ENCODE measurements at regions not wholly inside any gene's neighbourhood (a gene's known extent, or its start where the extent isn't known, plus 50 kb on each side); places are given as distances from the start of the nearest gene placed in this dataset.

DNA sequence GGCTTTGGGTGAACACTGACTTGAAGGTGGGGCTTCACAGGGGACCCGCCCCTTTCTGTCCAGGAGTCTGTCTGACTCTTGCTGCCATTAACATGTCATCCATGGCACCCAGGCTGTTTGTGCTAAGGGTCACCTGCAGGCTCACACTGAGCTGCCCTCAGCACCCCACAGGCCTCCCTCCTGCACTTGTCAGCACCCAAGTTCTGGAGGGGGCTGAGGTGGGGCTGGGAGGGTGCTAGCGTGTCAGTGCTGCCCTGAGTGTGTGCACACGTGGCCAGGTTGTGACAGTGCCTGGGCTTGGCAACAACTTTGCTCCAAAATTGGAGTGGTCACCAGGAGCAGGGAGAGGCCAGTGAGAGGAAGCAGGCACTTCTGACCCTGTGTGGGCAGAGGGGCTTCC lies 963.2 kb downstream of the TRHDE start:
- TF ChIP-seq, protein P1, sequence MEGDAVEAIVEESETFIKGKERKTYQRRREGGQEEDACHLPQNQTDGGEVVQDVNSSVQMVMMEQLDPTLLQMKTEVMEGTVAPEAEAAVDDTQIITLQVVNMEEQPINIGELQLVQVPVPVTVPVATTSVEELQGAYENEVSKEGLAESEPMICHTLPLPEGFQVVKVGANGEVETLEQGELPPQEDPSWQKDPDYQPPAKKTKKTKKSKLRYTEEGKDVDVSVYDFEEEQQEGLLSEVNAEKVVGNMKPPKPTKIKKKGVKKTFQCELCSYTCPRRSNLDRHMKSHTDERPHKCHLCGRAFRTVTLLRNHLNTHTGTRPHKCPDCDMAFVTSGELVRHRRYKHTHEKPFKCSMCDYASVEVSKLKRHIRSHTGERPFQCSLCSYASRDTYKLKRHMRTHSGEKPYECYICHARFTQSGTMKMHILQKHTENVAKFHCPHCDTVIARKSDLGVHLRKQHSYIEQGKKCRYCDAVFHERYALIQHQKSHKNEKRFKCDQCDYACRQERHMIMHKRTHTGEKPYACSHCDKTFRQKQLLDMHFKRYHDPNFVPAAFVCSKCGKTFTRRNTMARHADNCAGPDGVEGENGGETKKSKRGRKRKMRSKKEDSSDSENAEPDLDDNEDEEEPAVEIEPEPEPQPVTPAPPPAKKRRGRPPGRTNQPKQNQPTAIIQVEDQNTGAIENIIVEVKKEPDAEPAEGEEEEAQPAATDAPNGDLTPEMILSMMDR (IDR thresholded peaks at IDR 0.05), result no peak
- H3K27me3 Mint-ChIP-seq (ENCODE audit: low read depth in 2 of 2), result no peaks in the 10 kb centered on the region
- H3K27ac Mint-ChIP-seq, result no peak overlapping the region
- no peaks in the 10 kb centered on the region for H3K36me3 ChIP-seq (ENCODE audit: control insufficient read depth, insufficient read depth, low read length)
- H3K9me3 Mint-ChIP-seq, result peaks cover 10 to 25% of the 10 kb centered on the region in 2 donors
- no peaks in the 10 kb centered on the region for H3K4me1 ChIP-seq (ENCODE audit: control insufficient read depth, insufficient read depth, low read length)
- no peak for ATAC-seq
- H3K27ac ChIP-seq (ENCODE audit: low read length), result no peak overlapping the region
- no peak overlapping the region for H3K4me3 Mint-ChIP-seq
- no peaks in the 10 kb centered on the region for H3K4me1 Mint-ChIP-seq
- DNase-seq, result no peak
- no peak overlapping the region for H3K4me3 ChIP-seq (ENCODE audit: low read length)
- no peaks in the 10 kb centered on the region for H3K27me3 ChIP-seq (ENCODE audit: control insufficient read depth, insufficient read depth, low read length)
- H3K9me3 ChIP-seq (ENCODE audit: control insufficient read depth, insufficient read depth, low read length), result peaks cover 28% of the 10 kb centered on the region
- H3K36me3 Mint-ChIP-seq, result peaks cover 7% of the 10 kb centered on the region
- WGBS (ENCODE audit: insufficient coverage), result 86% methylated on average over 3 of the region's 3 CpGs
- intact Hi-C loops (cut with micrococcal nuclease), result no loop called here

DNA sequence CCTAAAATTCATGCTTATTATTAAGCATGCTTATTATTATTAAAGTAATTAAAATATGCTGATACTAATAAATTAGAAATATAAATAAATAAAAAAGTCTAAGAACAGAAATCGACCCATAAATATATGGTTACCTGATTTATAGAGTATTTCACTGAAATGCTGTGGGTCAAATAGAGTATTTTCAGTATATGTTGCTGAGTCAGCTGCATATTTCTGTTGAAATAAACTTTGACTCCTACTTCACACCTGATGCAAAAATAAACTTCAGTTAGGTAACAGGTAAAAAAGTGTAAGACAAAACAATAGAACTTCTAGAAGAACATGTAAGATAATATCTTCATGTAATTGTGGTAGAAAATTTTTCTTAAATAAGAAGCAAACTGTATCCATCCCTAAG lies 967.9 kb downstream of the TRHDE start:
- Histone ChIP-seq H3K9me3 (ENCODE audit: control insufficient read depth, insufficient read depth, low read length) (peaks cover 7% of the 10 kb centered on the region), H3K36me3 (ENCODE audit: control insufficient read depth, insufficient read depth, low read length) (no peaks in the 10 kb centered on the region), H3K27ac (ENCODE audit: low read length) (no peak overlapping the region), H3K4me3 (ENCODE audit: low read length) (no peak overlapping the region), H3K4me1 (ENCODE audit: control insufficient read depth, insufficient read depth, low read length) (no peaks in the 10 kb centered on the region), H3K27me3 (ENCODE audit: control insufficient read depth, insufficient read depth, low read length) (no peaks in the 10 kb centered on the region)
- intact Hi-C loops (cut with micrococcal nuclease), result no loop called here
- Mint-ChIP-seq H3K27ac (no peak overlapping the region), H3K36me3 (peaks cover 7% of the 10 kb centered on the region), H3K4me1 (no peaks in the 10 kb centered on the region), H3K9me3 (peaks cover 12 to 14% of the 10 kb centered on the region in 2 donors), H3K4me3 (no peak overlapping the region), H3K27me3 (ENCODE audit: low read depth in 2 of 2) (no peaks in the 10 kb centered on the region)
- DNase-seq, result no peak
- TF ChIP-seq, protein P1 (IDR thresholded peaks at IDR 0.05), result no peak
- no CpG with 5 or more reads among the region's 1 CpG for WGBS (ENCODE audit: insufficient coverage)
- no peak for ATAC-seq

DNA sequence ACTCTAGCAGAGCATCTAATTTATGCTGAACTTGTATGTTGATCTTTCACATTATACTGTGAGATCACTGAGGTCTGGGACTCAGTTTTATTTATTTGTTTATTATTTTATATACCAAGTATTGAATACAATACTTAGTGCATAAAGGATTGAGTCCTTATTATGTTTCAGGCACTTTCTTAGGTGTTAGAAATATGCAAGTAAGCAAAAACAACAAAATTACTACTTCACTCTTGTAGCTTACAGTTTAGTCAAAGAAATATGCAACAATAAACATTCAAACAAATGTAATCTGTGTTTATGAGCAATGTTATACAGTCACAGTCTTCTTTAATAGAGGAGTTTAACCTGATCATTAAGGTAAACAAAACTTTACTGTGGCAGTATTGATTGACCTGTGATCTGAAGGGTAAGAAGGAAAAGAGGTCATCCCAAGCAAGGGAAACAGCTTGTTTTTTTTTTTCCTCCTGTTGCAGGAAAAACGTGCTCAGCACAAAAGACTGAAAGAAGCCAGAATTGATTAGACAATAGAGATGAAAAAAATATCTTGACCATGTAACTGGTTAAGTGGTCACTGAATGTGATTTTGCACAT lies 990.7 kb downstream of the TRHDE start:
- peaks cover 9% of the 10 kb centered on the region for H3K36me3 Mint-ChIP-seq
- H3K4me1 ChIP-seq (ENCODE audit: control insufficient read depth, insufficient read depth, low read length), result no peaks in the 10 kb centered on the region
- no peak for ATAC-seq
- H3K27ac Mint-ChIP-seq, result no peak overlapping the region
- no peaks in the 10 kb centered on the region for H3K27me3 ChIP-seq (ENCODE audit: control insufficient read depth, insufficient read depth, low read length)
- H3K27me3 Mint-ChIP-seq (ENCODE audit: low read depth in 2 of 2), result no peaks in the 10 kb centered on the region
- H3K9me3 Mint-ChIP-seq, result peaks cover 7 to 17% of the 10 kb centered on the region in 2 donors
- H3K36me3 ChIP-seq (ENCODE audit: control insufficient read depth, insufficient read depth, low read length), result no peaks in the 10 kb centered on the region
- WGBS (ENCODE audit: insufficient coverage), result no CpG with 5 or more reads among the region's 1 CpG
- H3K4me1 Mint-ChIP-seq, result no peaks in the 10 kb centered on the region
- no peak for DNase-seq
- intact Hi-C loops (cut with micrococcal nuclease), result no loop called here
- H3K27ac ChIP-seq (ENCODE audit: low read length), result no peak overlapping the region
- H3K4me3 ChIP-seq (ENCODE audit: low read length), result no peak overlapping the region
- TF ChIP-seq, protein P1 (IDR thresholded peaks at IDR 0.05), result no peak
- no peak overlapping the region for H3K4me3 Mint-ChIP-seq
- peaks cover 4% of the 10 kb centered on the region for H3K9me3 ChIP-seq (ENCODE audit: control insufficient read depth, insufficient read depth, low read length)

DNA sequence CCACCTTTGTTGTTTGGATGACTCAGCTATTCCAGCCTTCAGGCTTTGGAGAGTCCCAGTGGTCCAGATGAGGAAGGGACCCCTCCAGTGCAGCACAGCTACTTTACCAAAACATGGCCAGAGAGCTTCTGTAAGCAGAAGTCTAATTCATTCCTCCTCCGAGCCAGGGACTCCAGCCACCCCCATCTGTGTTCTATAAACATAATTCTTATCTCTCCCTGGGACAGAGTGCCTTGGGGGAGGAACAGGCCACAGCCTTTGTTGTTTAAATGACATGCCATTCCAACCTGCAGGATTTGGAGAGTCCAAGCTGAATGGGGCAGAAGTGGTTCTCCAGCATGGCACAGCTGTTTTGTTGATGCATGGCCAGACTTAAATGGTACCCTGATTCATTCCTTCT lies 994.0 kb downstream of the TRHDE start:
- intact Hi-C loops (cut with micrococcal nuclease), result no loop called here
- WGBS (ENCODE audit: insufficient coverage), result 53% methylated on average over 1 of the region's 1 CpG
- Histone ChIP-seq H3K4me1 (ENCODE audit: control insufficient read depth, insufficient read depth, low read length) (no peaks in the 10 kb centered on the region), H3K36me3 (ENCODE audit: control insufficient read depth, insufficient read depth, low read length) (no peaks in the 10 kb centered on the region), H3K4me3 (ENCODE audit: low read length) (no peak overlapping the region), H3K27ac (ENCODE audit: low read length) (no peak overlapping the region), H3K9me3 (ENCODE audit: control insufficient read depth, insufficient read depth, low read length) (peaks cover 4% of the 10 kb centered on the region), H3K27me3 (ENCODE audit: control insufficient read depth, insufficient read depth, low read length) (no peaks in the 10 kb centered on the region)
- Mint-ChIP-seq H3K36me3 (peaks cover 5% of the 10 kb centered on the region), H3K27me3 (ENCODE audit: low read depth in 2 of 2) (no peaks in the 10 kb centered on the region), H3K27ac (no peak overlapping the region), H3K9me3 (peaks cover 16 to 18% of the 10 kb centered on the region in 2 donors), H3K4me3 (no peak overlapping the region), H3K4me1 (no peaks in the 10 kb centered on the region)
- ATAC-seq (no peak), DNase-seq (no peak)
- TF ChIP-seq, protein P1 (IDR thresholded peaks at IDR 0.05), result no peak

Data from natural killer cell (primary cell).